SK-N-SH (cell line): ENCODE measurements at regions not wholly inside any gene's neighbourhood (a gene's known extent, or its start where the extent isn't known, plus 50 kb on each side); places are given as distances from the start of the nearest gene placed in this dataset.

Experiments
- CTCF ChIA-PET: fragments of 300-600, 350-600 bp; formaldehyde crosslinking; extraction: SDS; loops from one replicate; lab custom pipeline; 2021; lab: Yijun Ruan, JAX
- POLR2A ChIA-PET: fragments of 350-600 bp; sonication (Branson Sonifier 250); formaldehyde crosslinking; extraction: SDS; loops from one replicate; lab custom pipeline; 2020; ENCODE audit warnings: antibody characterized with exemption, inconsistent platforms; lab: Yijun Ruan, JAX
- DNase-seq: peaks from one replicate; pipeline ENCODE4 v3.0.0; 2012
- H2AFZ ChIP-seq: fragments of 200-600 bp; sonication (generic); 2 replicates; pipeline ENCODE4 v1.8.1; 2016; ENCODE audit warnings: antibody characterized with exemption, mild to moderate bottlenecking, low read depth
- H3F3A ChIP-seq: fragments of 200-600 bp; sonication (generic); replicated peaks from 2 replicates; pipeline ENCODE3; 2016; ENCODE audit warnings: antibody characterized with exemption, mild to moderate bottlenecking; ENCODE audit not compliant: insufficient read depth
- H3K27ac ChIP-seq, 2 experiments: fragments of 200-500 bp in 1 of 2; fragments of 200-600 bp in 1 of 2; sonication (Bioruptor generic) in 1 of 2; sonication (generic), shearing (Covaris generic) in 1 of 2; 2 replicates each; pipeline versions ENCODE4 v1.5.1 to v1.6.1; 2014 to 2016; ENCODE audit warnings: low read depth in 2 of 2, inconsistent platforms in 1 of 2, low read length in 1 of 2, mild to moderate bottlenecking in 1 of 2, mixed read lengths in 1 of 2
- H3K27me3 ChIP-seq: fragments of 200-600 bp; sonication (generic), shearing (Covaris generic); 2 replicates; pipeline ENCODE4 v1.6.1; 2016; ENCODE audit warnings: mixed run types; ENCODE audit not compliant: insufficient read depth
- H3K36me3 ChIP-seq, 2 experiments: fragments of 200-500 bp in 1 of 2; fragments of 200-600 bp in 1 of 2; sonication (Bioruptor generic) in 1 of 2; sonication (generic) in 1 of 2; replicated peaks in 1 of 2; 2 replicates each; pipeline versions ENCODE3 to v1.5.1; 2014 to 2016; ENCODE audit warnings: low read length in 1 of 2, mild to moderate bottlenecking in 1 of 2; ENCODE audit not compliant: insufficient read depth in 2 of 2, control insufficient read depth in 1 of 2
- H3K4me1 ChIP-seq, 2 experiments: fragments of 200-500 bp in 1 of 2; fragments of 200-600 bp in 1 of 2; sonication (Bioruptor generic) in 1 of 2; sonication (generic), shearing (Covaris generic) in 1 of 2; 2 replicates each; pipeline versions ENCODE4 v1.5.1 to v1.6.1; 2014 to 2016; ENCODE audit warnings: low read depth in 1 of 2, low read length in 1 of 2, mixed run types in 1 of 2; ENCODE audit not compliant: insufficient read depth in 2 of 2, control insufficient read depth in 1 of 2
- H3K4me2 ChIP-seq: fragments of 200-600 bp; sonication (generic), shearing (Covaris generic); 2 replicates; pipeline ENCODE4 v1.6.1; 2017; ENCODE audit warnings: mixed run types
- H3K4me3 ChIP-seq, 2 experiments: fragments of 200-500 bp in 1 of 2; fragments of 200-600 bp in 1 of 2; sonication (Bioruptor generic) in 1 of 2; sonication (generic), shearing (Covaris generic) in 1 of 2; 2 replicates each; pipeline versions ENCODE4 v1.5.1 to v1.8.1; 2014 to 2016; ENCODE audit warnings: low read depth in 2 of 2, inconsistent platforms in 1 of 2, low read length in 1 of 2, mild to moderate bottlenecking in 1 of 2, mixed read lengths in 1 of 2, moderate library complexity in 1 of 2
- H3K79me2 ChIP-seq: fragments of 200-600 bp; sonication (generic); 2 replicates; pipeline ENCODE4 v1.8.1; 2017; ENCODE audit warnings: mild to moderate bottlenecking; ENCODE audit not compliant: insufficient read depth
- H3K9ac ChIP-seq: fragments of 200-600 bp; sonication (generic); 2 replicates; pipeline ENCODE4 v1.6.1; 2017; ENCODE audit warnings: mixed run types
- H3K9me2 ChIP-seq: fragments of 200-600 bp; sonication (generic); 2 replicates; pipeline ENCODE4 v1.6.1; 2017; ENCODE audit warnings: mixed run types
- H3K9me3 ChIP-seq: fragments of 200-600 bp; sonication (generic); 2 replicates; pipeline ENCODE4 v1.6.1; 2017; ENCODE audit warnings: mixed run types, mild to moderate bottlenecking, moderate library complexity
- H4K20me1 ChIP-seq: fragments of 200-600 bp; sonication (generic); 2 replicates; pipeline ENCODE4 v1.6.1; 2017; ENCODE audit warnings: mild to moderate bottlenecking, mixed run types; ENCODE audit not compliant: insufficient read depth
- EP300 ChIP-seq, 2 experiments: IDR thresholded peaks; 2 replicates each; pipeline versions ENCODE4 v1.4.0 to v1.6.1; 2012; ENCODE audit warnings: borderline replicate concordance in 1 of 2, low read depth in 1 of 2, low read length in 1 of 2
- FOXJ3 ChIP-seq: sonication (generic); formaldehyde crosslinking; IDR thresholded peaks from 2 replicates; pipeline ENCODE4 v1.5.1; 2020; ENCODE audit warnings: mild to moderate bottlenecking, missing genetic modification reagents
- FOXM1 ChIP-seq: IDR thresholded peaks from 2 replicates; pipeline ENCODE4 v1.4.0; 2012; ENCODE audit warnings: low read depth, mild to moderate bottlenecking
- MEF2A ChIP-seq: IDR thresholded peaks from 2 replicates; pipeline ENCODE4 v1.4.0; 2012; ENCODE audit warnings: low read depth, borderline replicate concordance
- MXI1 ChIP-seq: IDR thresholded peaks from 2 replicates; pipeline ENCODE4 v1.6.1; 2012; ENCODE audit warnings: mild to moderate bottlenecking, low read depth, low read length, improper control_type of control experiment
- NFIC ChIP-seq: IDR thresholded peaks from 2 replicates; pipeline ENCODE4 v1.4.0; 2012; ENCODE audit warnings: borderline replicate concordance
- PBX3 ChIP-seq: IDR thresholded peaks from 2 replicates; pipeline ENCODE4; 2012
- RAD21 ChIP-seq: IDR thresholded peaks from 2 replicates; pipeline ENCODE4 v1.6.1; 2012; ENCODE audit warnings: mild to moderate bottlenecking, low read length
- RFX5 ChIP-seq: IDR thresholded peaks from 2 replicates; pipeline ENCODE4 v1.6.1; 2012; ENCODE audit warnings: mild to moderate bottlenecking, improper control_type of control experiment, low read length
- SMC3 ChIP-seq: IDR thresholded peaks from 2 replicates; pipeline ENCODE4 v1.6.1; 2012; ENCODE audit warnings: low read depth, low read length, improper control_type of control experiment
- TAF1 ChIP-seq: IDR thresholded peaks from 2 replicates; pipeline ENCODE4 v1.6.1; 2012; ENCODE audit warnings: low read depth, mild to moderate bottlenecking, low read length, moderate library complexity, borderline replicate concordance
- ZBTB33 ChIP-seq: IDR thresholded peaks from 2 replicates; pipeline ENCODE4 v1.4.0; 2012; ENCODE audit warnings: low read depth, borderline replicate concordance
- WGBS: methylation state at CpG from one replicate; pipeline ENCODE4 v1.1.6; 2017; ENCODE audit warnings: low lambda C conversion rate; 5-methylcytosine and 5-hydroxymethylcytosine counted together
- TF ChIP-seq, protein P1 (sequence below): IDR thresholded peaks from 2 replicates; pipeline ENCODE4 v1.6.1; 2012; ENCODE audit warnings: mild to moderate bottlenecking, low read depth, low read length, moderate library complexity

- TF ChIP-seq TAF1: no peak
- peak; percentile 91 for TF ChIP-seq NFIC
- TF ChIP-seq ZBTB33: no peak
- no peak for TF ChIP-seq RFX5
These were observed 128.0 kb downstream of the RFLNA start (continued) for GRCh38 chr12:124422570-124423523.

GRCh38 chr12:124422142-124422569 is 127.3 kb downstream of the RFLNA start:
- Histone ChIP-seq H3K9me2 (no peaks in the 10 kb centered on the region), H3K4me1 (peaks cover 17 to 62% of the 10 kb centered on the region in 2 experiments), H4K20me1 (no peaks in the 10 kb centered on the region; the same call in 1 of the 2 replicates), H3K4me3 (no peak overlapping the region), H3K4me2 (peak overlapping the region; percentile 88), H3K27me3 (no peaks in the 10 kb centered on the region), H3K9ac (peak overlapping the region; percentile 88), H2AFZ (no peak overlapping the region), H3K36me3 (peaks cover 28 to 58% of the 10 kb centered on the region in 2 experiments), H3K27ac (peak overlapping the region; percentile 99), H3K9me3 (no peaks in the 10 kb centered on the region), H3K79me2 (peaks cover 58% of the 10 kb centered on the region; the same call in 1 of the 2 replicates), H3F3A (peaks cover 17% of the 10 kb centered on the region)
- WGBS: 55% methylated on average over 10 of the region's 16 CpGs
- ChIA-PET POLR2A (interaction anchor here (1.1 to 1.2 kb wide), 2 partner anchors 29 to 52 kb away, joined by 3 read pairs; no protein-coding TSS in a partner anchor), CTCF (interaction anchor here (1.1 to 5.9 kb wide), 6 partner anchors 24 to 389 kb away, joined by 3 to 36 read pairs (median 4); no protein-coding TSS in a partner anchor)
- no peak for TF ChIP-seq MXI1
- TF ChIP-seq RAD21: no peak
- TF ChIP-seq EP300 (IDR thresholded peaks at IDR 0.05; ENCODE audit: borderline replicate concordance in 1 of 2, low read depth in 1 of 2, low read length in 1 of 2): no peak
- TF ChIP-seq, protein P1, sequence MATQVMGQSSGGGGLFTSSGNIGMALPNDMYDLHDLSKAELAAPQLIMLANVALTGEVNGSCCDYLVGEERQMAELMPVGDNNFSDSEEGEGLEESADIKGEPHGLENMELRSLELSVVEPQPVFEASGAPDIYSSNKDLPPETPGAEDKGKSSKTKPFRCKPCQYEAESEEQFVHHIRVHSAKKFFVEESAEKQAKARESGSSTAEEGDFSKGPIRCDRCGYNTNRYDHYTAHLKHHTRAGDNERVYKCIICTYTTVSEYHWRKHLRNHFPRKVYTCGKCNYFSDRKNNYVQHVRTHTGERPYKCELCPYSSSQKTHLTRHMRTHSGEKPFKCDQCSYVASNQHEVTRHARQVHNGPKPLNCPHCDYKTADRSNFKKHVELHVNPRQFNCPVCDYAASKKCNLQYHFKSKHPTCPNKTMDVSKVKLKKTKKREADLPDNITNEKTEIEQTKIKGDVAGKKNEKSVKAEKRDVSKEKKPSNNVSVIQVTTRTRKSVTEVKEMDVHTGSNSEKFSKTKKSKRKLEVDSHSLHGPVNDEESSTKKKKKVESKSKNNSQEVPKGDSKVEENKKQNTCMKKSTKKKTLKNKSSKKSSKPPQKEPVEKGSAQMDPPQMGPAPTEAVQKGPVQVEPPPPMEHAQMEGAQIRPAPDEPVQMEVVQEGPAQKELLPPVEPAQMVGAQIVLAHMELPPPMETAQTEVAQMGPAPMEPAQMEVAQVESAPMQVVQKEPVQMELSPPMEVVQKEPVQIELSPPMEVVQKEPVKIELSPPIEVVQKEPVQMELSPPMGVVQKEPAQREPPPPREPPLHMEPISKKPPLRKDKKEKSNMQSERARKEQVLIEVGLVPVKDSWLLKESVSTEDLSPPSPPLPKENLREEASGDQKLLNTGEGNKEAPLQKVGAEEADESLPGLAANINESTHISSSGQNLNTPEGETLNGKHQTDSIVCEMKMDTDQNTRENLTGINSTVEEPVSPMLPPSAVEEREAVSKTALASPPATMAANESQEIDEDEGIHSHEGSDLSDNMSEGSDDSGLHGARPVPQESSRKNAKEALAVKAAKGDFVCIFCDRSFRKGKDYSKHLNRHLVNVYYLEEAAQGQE: no peak
- no peak for TF ChIP-seq FOXM1
- TF ChIP-seq PBX3: no peak
- no peak for TF ChIP-seq ZBTB33
- TF ChIP-seq FOXJ3 (CRISPR knock-in tag): no peak
- TF ChIP-seq MEF2A: no peak
- no peak for TF ChIP-seq SMC3
- no peak for DNase-seq
